AG10803 (cell line): ENCODE measurements at regions not wholly inside any gene's neighbourhood (a gene's known extent, or its start where the extent isn't known, plus 50 kb on each side); places are given as distances from the start of the nearest gene placed in this dataset.

Experiments used
- DNase-seq: peaks from one replicate; pipeline ENCODE4 v3.0.0; 2010; ENCODE audit warnings: low read depth
- H3K4me3 ChIP-seq: 2 replicates; pipeline ENCODE4 v1.5.1; 2011; ENCODE audit warnings: mild to moderate bottlenecking, low read length, control low read depth
- CTCF ChIP-seq: conservative IDR thresholded peaks from 2 replicates; pipeline ENCODE4 v1.5.1; 2011; ENCODE audit warnings: mild to moderate bottlenecking, low read length, control low read depth, inconsistent platforms

GRCh38 chrX:16300831-16301230 is 133.6 kb downstream of the MAGEB17 start:
- DNase-seq, result no peak
- no peak for TF ChIP-seq CTCF
- H3K4me3 ChIP-seq, result no peak overlapping the region

GRCh38 chrX:16304751-16305150 is 137.5 kb downstream of the MAGEB17 start:
- H3K4me3 ChIP-seq, result no peak overlapping the region
- no peak for DNase-seq
- TF ChIP-seq CTCF, result no peak

- H3K4me3 ChIP-seq, result no peak overlapping the region
- no peak for DNase-seq
- TF ChIP-seq CTCF, result no peak
These were observed 137.9 kb downstream of the MAGEB17 start for GRCh38 chrX:16305187-16305586.

- no peak for TF ChIP-seq CTCF
These were observed 140.7 kb downstream of the MAGEB17 start for GRCh38 chrX:16307950-16308349.

GRCh38 chrX:16308773-16309172 is 141.5 kb downstream of the MAGEB17 start:
- no peak for DNase-seq
- TF ChIP-seq CTCF, result no peak
- H3K4me3 ChIP-seq, result no peak overlapping the region

More at GRCh38 chrX:16307950-16308349, 140.7 kb downstream of the MAGEB17 start:
- DNase-seq, result no peak
- no peak overlapping the region for H3K4me3 ChIP-seq

GRCh38 chrX:16310326-16310725 is 143.0 kb downstream of the MAGEB17 start:
- no peak for TF ChIP-seq CTCF
- DNase-seq, result no peak
- no peak overlapping the region for H3K4me3 ChIP-seq

- no peak overlapping the region for H3K4me3 ChIP-seq
- DNase-seq, result no peak
- no peak for TF ChIP-seq CTCF
These were observed 144.4 kb downstream of the MAGEB17 start for GRCh38 chrX:16311671-16312070.
